SKM-1 (cell line): ENCODE measurements at regions not wholly inside any gene's neighbourhood (a gene's known extent, or its start where the extent isn't known, plus 50 kb on each side); places are given as distances from the start of the nearest gene placed in this dataset.
A peak's percentile ranks its signal among the peaks of the same experiment; 100 is the strongest.
"Not testable (repeated sequence)": the region's sequence is repeated elsewhere in the genome, so short reads cannot be mapped to it uniquely, and the experiment has no call there.

ENCODE experiments used
- DNase-seq: peaks from one replicate; lab custom pipeline; 2025; ENCODE audit not compliant: unreplicated experiment; lab: John Stamatoyannopoulos, UW

DNA sequence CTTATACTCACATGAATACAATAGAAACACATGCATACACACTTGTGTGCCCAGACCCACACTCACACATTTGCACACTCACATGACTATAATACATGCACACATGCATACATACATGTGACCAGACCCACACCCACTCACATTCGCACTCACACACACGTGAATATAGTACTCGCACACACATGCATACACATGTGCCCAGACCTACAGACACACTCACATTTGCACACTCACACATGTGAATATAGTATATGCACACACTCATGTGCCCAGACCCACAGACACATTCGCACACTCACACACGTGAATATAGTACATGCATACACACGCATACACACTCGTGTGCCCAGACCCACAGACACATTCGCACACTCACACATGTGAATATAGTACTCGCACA lies 197.4 kb upstream of the ZNF469 start:
- not testable (repeated sequence) for DNase-seq

DNA sequence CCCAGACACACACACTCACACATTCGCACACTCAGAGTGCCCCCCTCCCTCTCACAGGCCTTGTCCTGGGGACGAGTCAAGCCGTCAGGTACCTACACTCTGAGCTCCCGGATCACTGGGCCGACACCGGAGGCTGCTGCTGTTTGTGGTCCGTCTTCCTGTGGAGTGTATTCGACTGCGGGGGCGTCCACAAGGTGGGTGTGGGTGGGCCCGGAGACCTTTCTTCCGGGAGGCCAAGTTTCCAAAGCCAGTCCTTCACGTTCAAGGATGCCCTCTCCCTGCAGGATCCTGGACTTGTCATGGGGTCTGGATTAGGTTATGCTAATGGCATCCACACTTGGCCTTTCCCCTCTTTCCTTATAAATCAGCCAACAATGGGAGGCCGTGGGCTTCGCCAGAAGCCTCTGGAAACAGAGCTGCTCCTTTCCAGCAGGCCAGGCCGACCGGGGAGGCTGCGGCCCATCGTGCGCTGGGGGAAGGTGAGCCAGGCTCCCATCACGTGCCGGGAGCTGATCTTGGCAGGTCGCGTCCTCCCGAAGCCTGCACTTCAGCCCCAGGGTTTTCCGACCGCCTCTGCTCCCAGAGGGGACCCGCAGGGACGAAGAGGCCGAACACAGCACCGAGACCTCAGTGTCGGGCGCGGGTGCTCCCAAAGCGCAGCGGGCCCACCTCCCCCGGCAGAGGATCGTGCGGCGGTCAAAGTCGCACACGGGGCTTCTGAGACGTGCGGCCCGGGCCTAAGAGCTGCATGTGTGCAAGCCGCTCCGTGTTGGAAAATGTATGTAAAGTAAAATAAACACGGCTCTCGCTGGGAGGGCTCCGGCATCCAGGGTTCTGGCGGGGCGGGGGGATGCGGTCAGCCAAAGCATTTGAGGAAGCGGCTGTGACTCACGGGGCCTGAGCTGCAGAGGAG lies 196.5 kb upstream of the ZNF469 start:
- not testable (repeated sequence) for DNase-seq

DNA sequence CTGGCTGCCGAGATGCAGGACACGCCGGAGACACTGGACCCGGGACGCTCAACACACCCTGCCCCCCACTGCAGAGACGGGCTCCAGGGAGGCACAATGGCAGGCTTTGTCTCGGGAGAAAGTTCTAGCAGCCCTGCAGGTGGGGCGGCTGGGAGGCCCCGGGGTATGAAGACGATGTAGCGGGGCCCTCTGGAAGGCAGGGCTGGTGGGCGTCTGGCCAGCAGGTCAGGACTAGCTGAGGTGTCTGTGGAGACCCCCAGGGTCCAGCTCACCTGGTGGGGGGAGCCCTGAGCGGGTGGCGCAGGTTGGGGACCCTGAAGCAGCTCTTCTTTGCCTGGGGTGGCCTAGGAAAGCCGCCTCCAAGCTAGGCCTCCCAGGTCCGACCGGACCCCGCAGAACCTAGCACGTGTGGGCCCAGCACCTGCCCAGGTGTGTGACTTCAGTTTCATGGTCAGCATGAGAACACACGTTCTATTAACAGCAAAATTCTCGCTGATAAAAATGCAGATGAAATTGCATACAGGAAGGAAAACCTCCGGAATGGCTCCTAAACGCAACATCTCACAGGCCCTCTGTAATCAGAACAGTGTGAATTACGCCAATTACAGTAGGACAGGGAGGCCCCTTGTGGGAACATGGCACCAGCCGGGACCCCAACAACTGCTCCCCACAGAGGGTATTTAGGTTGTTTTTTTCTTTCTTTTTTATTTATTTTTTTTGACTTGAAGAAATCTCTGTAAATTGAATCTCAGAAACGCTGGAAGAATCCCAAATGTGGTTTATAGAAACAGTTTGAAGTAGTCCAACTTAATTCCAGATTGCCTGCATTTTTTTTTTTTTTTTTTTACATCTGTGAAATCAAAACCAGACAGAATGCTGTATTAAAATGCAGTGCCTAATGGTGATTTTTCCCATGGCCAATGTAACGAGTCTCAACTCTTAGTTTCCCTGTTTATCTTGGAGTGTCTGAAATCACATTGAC lies 195.6 kb upstream of the ZNF469 start:
- DNase-seq = not testable (repeated sequence)

DNA sequence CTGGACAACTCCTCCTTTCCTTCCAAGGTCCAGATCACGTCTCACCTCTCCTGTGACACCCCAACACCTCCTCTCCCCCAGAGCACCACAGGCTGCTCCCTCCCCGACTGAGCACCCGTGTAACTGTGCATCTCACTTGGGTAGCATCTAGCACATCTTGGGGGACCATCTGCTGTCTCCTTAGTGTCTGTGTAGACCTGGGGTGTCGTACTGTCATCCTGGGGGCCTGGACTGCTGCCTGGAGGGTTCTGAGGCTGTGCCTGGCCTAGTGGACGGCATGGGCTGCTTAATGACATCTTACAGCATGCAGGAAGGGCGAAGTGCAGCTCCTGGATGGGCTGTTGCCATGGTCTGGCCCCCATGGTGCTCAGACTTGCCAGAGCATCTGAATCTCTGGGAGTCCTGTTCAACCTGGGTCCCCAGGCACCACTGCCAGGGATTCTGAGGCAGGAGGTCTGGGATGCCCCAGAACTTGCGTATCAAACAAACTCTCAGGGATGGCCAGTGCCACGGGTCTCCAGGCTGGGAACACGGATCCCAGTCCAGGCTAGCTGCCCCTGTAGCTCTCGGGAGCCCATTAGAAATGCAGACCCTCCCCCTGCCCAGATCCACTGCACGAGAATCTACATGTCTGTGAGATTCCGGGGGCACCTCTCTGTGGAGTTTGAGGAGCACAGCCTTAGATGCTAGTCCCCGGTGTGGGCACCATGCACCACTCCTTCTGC lies 194.4 kb upstream of the ZNF469 start:
- DNase-seq = not testable (repeated sequence)

DNA sequence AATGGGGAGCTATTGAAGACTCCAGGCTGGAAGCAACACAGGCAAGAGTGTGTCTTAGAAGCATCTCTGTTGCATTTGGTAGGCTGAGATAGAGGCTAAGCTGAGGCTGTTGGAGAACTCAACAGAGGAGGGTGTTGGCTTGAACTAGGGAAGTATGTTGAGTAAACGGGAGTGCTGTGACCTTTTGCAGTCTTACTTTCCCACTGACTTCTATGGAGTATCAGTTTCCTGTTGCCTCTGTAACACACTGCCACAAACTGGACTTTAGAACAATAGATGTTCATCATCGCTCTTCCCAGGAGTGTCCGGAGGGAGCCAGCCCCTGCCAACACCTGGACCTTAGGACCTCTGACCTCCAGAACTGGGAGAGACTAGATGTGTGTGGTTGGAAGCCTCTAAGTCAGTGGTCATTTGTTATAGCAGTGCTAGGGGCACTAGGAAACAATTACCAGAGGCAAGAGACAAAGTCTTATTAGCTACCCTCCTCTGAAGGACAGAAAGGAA lies 192.1 kb upstream of the ZNF469 start:
- not testable (repeated sequence) for DNase-seq

DNA sequence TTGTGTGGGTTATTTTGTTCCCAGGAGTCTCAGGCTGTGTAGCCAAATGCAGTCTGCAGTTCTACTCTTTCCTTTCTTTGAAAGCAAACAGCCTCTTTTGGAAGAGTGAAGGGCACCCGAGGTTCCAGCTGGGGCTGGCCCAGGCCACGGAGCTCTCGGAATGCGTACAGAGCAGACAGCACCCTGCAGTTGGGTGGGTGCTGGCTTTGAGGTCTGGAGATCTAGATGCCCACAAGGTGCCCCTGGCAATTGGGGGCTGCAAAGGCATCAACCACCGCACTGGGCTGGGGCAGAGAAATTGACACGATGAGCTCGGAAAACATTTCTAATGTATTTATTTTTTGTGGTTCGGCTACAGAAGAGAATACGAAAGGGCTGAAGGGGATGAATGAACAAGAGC lies 191.6 kb upstream of the ZNF469 start:
- DNase-seq = not testable (repeated sequence)

DNA sequence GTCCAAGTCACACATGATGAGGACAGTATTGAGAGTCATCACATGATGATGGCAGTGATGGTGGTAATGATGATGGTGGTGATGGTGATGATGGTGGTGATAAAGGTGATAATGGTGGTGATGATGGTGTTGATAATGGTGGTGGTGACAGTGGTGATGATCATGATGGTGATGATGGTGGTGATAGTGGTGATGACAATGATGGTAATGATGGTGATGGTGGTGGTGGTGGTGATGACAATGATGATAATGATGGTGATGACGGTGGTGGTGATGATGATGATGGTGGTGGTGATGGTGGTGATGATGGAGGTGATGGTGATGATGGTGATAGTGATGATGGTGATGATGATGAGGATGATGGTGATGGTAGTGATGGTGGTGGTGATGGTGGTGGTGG lies 190.2 kb upstream of the ZNF469 start:
- DNase-seq = no peak

DNA sequence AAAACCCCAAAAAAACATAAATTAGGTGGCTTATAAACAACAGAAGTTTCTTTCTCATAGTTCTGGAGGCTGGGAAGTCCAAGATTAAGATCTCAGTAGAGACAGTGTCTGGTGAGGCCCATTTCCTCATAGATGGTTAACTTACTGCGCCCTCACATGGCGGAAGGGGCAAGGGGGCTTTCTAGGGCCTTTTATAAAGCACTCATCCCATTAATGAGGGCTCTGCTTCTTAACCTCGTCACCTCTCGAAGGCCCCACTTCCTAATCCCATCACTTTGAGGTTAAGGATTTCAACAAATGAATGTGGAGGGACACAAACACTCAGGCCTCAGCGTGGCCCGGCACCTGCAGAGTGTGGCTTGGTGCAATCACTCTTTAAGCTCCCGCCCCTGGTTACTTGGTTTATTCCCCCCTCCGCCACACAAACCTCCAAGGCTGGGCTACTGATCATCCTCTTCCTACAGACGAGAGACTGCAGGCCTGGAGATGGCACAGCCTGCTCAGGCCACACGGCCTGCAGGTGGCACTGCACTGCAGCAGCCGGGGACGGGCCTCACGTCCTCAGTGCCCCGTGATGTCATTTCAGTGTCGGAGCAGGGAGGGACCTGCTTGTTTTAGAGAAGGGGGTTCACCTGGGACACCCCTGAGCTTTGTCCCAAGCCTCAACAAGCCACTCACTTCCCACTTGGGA lies 188.9 kb upstream of the ZNF469 start:
- DNase-seq = not testable (repeated sequence)

DNA sequence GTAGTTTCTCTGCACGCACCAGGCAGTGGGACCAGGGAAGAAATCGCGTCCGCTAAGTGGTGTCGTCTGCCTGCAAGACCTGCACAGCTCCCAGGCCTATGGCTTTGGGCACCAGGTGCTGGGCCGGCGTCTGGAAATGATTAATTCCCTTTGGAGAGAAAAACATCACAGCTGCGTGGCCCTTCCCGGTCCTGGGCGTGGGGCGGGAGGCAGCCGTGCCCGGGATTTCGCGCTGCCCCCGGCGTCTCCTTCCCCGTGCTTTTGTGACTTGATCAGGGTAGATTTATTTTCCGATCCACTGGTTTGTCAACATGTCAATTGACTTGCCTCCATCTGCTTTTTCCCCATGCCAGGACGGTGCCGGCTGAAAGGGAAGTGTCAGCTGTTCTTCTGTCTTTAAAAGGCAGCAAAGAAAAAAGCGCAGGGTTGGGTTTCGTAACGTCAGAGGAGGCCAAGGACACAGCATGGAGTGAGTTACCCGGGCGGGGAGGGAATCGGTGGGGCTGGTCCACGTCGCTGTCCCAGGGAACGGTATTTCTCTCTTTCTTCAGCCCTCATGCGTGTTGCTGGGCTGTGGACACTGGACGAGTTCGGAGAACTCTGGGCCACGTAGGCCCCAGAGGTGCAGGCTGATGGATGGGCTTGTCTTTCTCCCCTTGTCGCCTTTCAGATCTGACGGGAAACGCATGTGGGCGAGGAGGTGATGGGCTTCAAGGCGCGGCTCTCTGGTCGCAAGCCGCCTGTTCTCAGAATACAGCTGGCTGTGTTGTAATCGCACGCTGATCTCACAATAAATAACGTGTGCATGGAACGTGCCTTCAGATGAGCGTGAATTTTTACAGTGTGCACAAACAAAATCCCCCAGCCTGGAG lies 188.1 kb upstream of the ZNF469 start:
- peak; percentile 18 for DNase-seq

DNA sequence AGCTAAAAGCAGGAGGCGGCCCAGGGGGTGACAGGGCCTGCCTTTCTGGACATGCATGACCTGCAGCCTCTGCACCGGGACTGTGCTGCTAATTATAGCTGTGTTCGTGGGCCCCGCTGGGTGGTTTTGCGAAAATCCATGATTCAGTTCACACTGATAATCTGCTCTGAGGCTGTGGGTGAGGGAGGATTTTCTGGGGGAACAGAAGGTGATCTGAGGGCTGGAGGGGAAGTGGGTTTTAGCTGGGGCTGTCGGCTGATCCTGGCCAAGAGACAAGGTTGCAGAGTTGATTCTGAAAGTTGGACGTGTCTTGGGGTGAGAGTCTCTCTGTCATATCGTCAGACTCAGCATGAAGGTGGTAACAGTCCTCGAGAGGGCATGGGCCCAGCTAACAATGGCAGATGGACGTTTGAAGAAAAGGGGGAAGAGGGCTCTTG lies 187.5 kb upstream of the ZNF469 start:
- DNase-seq = no peak

DNA sequence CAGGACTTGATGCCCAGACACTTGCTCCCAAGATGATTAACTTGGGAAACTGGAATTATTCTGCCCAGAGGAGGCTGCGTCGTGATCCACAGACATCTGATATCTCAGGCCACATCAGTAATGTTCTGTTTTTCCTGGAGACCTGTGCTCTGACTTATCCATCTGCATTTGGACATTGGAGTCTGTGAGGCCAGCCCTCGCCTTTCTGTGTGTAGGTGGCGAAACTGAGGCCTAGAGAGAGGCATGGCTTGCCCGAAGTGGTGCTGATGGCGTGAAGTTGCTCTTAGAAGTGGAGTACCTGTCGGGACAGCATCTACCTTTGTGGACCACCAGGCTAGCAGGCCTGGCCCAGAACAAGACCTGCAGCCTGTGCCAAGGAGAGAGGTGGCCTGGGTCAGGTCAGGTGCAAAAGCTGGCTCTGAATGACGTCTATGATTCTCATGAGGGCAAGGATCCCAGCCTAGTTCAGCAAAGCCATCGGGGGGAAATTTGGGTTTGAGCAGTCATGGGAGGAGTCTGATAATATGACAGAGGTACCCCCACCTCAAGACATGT lies 186.8 kb upstream of the ZNF469 start:
- no peak for DNase-seq

DNA sequence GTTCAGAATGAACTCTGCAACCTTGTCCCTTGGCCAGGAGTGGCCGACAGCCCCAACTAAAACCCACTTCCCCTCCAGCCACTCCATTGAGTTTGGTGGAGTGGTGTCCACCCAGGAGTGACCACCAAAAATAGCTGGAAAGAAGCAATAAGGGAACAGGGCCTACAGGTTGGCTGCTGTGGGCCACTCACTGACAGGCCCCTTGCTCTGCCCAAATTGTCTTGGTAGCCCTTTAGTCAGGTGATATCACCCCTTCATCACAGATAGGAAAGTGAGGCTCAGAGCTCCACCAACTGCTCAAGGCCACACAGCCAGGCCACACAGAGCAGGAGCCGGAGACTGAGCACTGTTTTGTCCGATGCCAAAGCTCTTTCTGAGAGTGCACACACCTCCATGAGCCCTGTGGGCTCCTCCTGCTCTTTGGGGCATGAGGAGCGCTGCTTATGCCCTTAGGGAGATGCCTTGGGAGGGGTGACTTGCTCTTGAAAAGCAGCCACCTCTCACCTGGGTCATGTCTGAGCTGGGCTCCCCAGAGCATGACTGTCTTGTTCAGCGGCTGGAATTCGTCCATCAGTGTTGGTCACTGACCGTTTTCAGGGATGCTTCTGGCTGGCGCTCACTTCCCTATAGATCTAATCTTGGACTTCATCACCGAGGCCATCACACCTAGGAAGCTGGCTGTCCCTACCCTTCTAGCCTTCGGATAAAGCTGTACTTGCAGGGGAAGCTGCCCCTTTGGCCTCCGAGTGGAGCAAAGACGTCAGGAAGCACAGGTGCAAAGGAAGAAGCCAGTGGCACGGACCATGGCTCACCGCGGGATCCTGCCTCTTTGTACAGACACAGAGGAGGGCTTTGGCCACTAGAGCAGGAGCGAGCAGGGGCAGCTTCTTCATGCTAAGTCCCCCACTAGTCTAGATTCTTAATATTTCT lies 186.0 kb upstream of the ZNF469 start:
- no peak for DNase-seq

DNA sequence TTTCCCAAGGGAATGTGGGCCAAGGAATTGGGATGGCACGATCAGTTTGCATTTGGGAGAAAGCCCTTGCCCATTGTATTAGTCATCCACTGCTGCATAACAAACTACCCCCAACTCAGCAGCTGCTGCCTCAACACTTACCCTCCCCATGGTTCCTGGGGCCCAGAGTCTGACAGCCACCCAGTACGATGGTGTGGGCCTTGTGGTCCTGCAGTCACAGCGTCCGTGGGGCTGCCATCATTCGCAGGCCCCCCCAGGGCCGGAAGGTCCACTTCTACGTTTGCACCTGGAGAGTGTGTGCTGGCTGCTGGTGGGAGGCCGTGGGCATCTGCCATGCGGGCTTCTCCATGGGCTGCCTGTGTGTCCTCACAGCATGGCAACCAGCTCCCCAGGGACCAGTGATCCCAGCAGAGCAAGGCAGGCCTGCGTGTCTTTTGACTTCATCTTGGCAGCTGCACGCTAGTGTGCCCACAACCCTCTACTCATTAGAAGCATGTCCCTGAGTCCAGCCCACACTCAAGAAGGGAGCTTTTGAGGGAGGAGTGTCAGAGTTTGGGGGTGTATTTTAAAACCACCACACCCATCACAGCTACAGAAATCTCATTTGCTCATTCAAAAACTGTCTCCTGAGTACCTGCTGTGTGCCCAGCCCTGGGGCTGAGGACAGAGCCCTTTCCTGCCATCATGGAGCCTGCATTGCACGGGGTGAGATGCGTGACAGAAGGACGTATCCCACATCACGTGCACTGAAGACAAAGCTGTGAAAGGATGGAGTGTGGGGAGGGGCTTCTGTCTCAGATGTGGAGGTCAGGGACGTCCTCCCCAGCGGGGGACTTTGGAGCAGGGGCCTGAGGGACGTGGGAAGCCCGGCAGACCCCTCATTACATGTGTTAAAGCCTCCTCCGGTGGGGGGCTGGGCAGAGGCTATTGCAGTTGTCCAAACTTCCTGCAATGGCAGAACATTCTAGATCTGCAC lies 185.0 kb upstream of the ZNF469 start:
- DNase-seq = no peak

DNA sequence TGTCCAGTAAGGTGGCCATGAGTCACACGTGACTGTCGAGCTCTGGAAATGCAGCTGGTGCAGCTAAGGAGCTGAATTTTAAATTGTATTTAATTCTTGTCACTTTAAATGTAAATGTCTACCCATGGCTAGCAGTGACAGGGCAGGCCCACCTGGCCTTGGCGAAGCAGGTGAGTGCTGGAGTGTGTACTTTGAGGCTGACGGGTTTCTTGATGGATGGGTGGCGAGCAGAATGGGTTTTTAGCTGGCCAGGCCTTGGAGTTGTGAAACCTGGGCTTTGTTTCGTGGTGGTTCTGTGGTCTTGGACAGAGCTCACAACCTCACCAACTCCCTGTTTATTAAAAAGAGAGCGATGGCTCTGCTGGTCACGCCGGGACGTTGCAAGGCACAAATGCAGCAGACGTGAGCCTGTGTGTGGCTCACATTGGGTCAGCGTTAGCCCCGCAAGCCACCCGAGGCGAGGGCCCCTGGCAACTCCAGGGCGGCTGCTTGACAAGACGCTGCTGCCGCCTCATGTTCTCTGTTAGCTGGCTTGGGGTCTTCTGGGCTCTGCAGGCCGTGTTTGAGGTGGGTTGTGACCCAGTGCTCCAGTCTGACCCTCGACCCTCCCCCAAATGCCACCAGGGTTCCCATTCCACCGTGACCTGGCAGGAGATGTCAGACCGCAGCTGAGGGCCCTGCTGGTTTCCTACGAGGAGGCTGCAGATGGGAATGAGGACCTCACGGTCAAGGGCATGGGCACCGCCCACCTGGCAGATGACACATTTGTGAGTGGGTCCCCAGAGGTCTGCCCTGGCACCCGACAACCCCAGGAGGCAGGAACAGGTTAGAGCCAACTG lies 184.1 kb upstream of the ZNF469 start:
- not testable (repeated sequence) for DNase-seq

DNA sequence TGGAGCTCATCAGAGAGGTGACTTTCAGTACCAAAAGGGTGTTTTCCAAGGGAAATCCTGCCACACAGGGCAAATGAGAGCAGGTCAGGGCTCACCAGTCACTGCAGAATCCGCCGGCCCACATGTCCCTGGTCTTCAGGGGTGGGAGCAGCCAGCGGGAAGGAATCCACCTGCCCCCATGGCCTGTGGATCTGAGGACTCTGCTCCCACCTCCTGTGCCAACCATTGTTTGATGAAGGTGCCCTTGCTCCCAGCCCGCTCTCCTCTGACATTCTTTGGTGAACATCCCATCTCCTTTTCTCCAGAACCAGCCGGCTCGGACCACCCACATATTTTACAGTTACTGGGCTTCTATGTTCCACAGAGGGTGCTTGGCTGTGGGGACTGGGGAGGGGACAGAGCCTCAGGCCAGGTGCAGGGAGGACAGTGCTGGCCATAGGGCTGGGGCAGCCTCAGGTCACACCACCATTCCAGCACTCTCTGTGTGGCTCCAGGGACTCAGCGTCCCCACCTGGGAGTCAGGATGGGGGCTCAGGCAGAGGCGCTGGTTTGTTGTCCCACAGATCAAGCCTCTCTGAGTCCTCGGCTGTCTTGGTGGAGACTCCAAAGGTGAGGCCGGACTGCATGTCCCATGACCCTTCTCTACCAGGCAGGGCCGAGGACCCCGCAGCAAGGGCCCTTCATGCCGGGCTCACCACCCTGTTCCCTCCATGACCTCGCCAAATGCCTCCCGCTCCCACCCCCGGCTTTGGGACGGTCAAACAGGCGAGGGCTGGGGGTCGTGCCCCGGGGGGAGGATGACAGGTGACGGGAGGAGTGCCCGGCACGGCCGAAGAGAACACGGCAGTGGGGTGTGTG lies 183.2 kb upstream of the ZNF469 start:
- not testable (repeated sequence) for DNase-seq
